Nephron (organoid): ENCODE measurements at regions not wholly inside any gene's neighbourhood (a gene's known extent, or its start where the extent isn't known, plus 50 kb on each side); places are given as distances from the start of the nearest gene placed in this dataset.

ENCODE experiments used
- H3K27ac Mint-ChIP-seq, 3 experiments: 2 replicates each; pipeline ENCODE4 v1.8.0; 2020; ENCODE audit warnings: mixed read lengths in 3 of 3, mild to moderate bottlenecking in 2 of 3, moderate library complexity in 1 of 3
- H3K27me3 Mint-ChIP-seq: 2 replicates; pipeline ENCODE4 v1.8.0; 2021; ENCODE audit warnings: low read depth, mild to moderate bottlenecking, moderate library complexity, mixed read lengths
- H3K36me3 Mint-ChIP-seq: 2 replicates; pipeline ENCODE4 v1.8.0; 2020; ENCODE audit warnings: low read depth, mixed read lengths
- H3K4me1 Mint-ChIP-seq: 2 replicates; pipeline ENCODE4 v1.8.0; 2020; ENCODE audit warnings: mixed read lengths
- H3K4me3 Mint-ChIP-seq, 3 experiments: 2 replicates each; pipeline ENCODE4 v1.8.0; 2020; ENCODE audit warnings: mild to moderate bottlenecking in 3 of 3, mixed read lengths in 3 of 3, moderate library complexity in 2 of 3
- H3K9me3 Mint-ChIP-seq: 2 replicates; pipeline ENCODE4 v1.8.0; 2020; ENCODE audit warnings: mixed read lengths
- TF ChIP-seq, protein P1 (sequence below), 3 experiments: fragments of 200-600 bp; sonication (generic); IDR thresholded peaks; one replicate each; pipeline ENCODE4 v1.5.0; 2021; ENCODE audit warnings: antibody characterized with exemption in 3 of 3; ENCODE audit not compliant: unreplicated experiment in 3 of 3

DNA sequence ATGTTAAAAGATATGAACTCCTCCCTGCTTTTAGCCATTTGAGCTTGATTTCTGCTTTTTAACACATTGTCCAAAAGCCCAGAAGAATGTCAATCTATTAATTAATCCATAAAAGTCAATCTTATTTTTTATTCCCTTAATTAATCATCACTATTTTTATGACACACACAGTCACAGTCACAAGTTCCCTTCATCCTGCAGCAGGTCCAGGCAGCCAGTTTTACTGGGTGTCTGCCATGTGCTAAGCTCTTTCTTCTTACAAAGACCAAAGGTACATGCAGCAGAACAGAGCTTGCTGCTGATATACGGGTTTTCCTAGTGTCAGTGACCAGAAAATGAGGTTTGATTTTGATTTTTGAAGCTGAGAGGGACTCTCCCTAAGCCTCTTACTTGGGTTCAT, 53.3 kb upstream of the SLC22A23 start:
- TF ChIP-seq, protein P1, sequence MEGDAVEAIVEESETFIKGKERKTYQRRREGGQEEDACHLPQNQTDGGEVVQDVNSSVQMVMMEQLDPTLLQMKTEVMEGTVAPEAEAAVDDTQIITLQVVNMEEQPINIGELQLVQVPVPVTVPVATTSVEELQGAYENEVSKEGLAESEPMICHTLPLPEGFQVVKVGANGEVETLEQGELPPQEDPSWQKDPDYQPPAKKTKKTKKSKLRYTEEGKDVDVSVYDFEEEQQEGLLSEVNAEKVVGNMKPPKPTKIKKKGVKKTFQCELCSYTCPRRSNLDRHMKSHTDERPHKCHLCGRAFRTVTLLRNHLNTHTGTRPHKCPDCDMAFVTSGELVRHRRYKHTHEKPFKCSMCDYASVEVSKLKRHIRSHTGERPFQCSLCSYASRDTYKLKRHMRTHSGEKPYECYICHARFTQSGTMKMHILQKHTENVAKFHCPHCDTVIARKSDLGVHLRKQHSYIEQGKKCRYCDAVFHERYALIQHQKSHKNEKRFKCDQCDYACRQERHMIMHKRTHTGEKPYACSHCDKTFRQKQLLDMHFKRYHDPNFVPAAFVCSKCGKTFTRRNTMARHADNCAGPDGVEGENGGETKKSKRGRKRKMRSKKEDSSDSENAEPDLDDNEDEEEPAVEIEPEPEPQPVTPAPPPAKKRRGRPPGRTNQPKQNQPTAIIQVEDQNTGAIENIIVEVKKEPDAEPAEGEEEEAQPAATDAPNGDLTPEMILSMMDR (IDR thresholded peaks at IDR 0.05; ENCODE audit: unreplicated experiment in 3 of 3), result no peak
- H3K27me3 Mint-ChIP-seq, result peaks cover 26% of the 10 kb centered on the region
- H3K27ac Mint-ChIP-seq, result no peak overlapping the region
- H3K4me1 Mint-ChIP-seq, result peaks cover 21% of the 10 kb centered on the region
- no peaks in the 10 kb centered on the region for H3K9me3 Mint-ChIP-seq
- H3K36me3 Mint-ChIP-seq, result no peaks in the 10 kb centered on the region
- H3K4me3 Mint-ChIP-seq, result no peak overlapping the region

DNA sequence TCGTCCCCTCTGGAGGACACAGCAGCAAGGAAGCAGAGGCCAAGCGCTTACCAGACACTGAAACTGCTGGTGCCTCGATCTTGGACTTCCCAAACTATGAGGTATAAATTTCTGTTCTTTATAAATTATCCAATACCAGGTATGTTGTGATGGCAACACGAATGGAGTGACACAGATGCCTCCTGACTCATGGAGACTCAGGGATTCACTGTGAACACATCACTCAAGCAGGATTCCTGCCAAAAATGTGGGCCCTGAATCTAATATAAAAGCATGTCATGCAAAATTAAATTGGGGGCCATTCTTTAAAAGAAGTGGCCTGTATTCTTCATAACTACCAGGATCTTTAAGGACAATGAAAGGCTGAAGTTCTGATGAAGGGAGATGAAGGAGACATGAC, 52.5 kb upstream of the SLC22A23 start:
- TF ChIP-seq, protein P1 (IDR thresholded peaks at IDR 0.05; ENCODE audit: unreplicated experiment in 3 of 3), result no peak
- Mint-ChIP-seq H3K27me3 (peaks cover 18% of the 10 kb centered on the region), H3K36me3 (no peaks in the 10 kb centered on the region), H3K9me3 (no peaks in the 10 kb centered on the region), H3K27ac (no peak overlapping the region), H3K4me3 (no peak overlapping the region), H3K4me1 (peaks cover 21% of the 10 kb centered on the region)

DNA sequence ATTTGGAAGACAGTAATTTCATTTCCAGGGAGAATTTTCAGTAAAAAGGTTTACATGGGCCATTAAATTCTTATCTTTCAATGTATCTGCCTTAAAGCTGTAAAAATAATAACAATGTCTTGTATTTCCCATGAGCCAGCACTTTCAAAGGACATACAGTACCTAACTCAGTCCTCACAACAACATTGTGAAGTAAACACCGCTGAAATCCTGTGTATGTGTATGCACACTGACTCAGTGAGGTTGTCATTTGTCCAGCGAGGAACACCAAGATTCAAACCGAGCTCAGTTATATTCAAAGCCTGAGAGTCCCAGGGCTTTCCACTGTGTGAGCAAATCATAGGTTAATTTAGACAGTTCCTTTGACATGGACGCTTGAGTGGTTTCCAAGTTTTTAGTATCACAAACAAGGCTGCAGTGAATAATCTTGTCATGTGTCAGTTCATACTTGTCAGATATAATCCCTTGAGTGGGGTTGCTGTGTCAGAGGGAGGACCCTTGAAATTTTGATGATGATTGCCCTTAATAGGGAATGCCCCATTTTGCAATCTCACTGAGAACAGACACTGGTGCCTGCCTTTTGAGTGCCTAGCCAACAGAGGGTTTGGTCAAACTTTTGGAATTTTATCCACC, 50.0 kb upstream of the SLC22A23 start:
- H3K27me3 Mint-ChIP-seq, result peaks cover 22% of the 10 kb centered on the region
- no peak overlapping the region for H3K4me3 Mint-ChIP-seq
- peaks cover 30% of the 10 kb centered on the region for H3K4me1 Mint-ChIP-seq
- H3K27ac Mint-ChIP-seq, result no peak overlapping the region
- TF ChIP-seq, protein P1 (IDR thresholded peaks at IDR 0.05; ENCODE audit: unreplicated experiment in 3 of 3), result no peak
- H3K36me3 Mint-ChIP-seq, result no peaks in the 10 kb centered on the region
- H3K9me3 Mint-ChIP-seq, result no peaks in the 10 kb centered on the region
